GM21423 (cell line): ENCODE measurements at regions not wholly inside any gene's neighbourhood (a gene's known extent, or its start where the extent isn't known, plus 50 kb on each side); places are given as distances from the start of the nearest gene placed in this dataset.

Experiments used
- ATAC-seq: cut with Tn5 transposase; IDR thresholded peaks from one replicate; pipeline ENCODE4 v1.9.1; 2021; ENCODE audit warnings: mild to moderate bottlenecking, moderate library complexity; ENCODE audit not compliant: unreplicated experiment

DNA sequence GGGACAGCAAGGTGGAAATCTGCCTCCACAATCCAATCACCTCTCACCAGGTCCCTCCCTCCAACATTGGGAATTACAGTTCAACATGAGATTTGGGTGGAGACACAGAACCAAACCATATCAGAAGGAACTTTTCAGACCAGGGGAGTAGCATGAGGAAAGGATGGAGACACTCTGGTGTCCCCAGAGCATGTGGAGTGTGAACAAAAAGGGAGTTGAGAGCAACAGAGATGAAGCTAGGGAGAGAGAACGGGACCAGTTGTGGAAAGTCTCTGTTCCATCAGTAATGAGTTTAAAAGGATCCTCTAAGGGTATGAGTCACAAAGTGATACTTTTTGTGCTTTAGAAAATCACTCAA lies 382.0 kb downstream of the SFMBT2 start:
- no peak for ATAC-seq

GRCh38 chr10:7027913-7028808 lies 382.7 kb downstream of the SFMBT2 start:
- no peak for ATAC-seq

DNA sequence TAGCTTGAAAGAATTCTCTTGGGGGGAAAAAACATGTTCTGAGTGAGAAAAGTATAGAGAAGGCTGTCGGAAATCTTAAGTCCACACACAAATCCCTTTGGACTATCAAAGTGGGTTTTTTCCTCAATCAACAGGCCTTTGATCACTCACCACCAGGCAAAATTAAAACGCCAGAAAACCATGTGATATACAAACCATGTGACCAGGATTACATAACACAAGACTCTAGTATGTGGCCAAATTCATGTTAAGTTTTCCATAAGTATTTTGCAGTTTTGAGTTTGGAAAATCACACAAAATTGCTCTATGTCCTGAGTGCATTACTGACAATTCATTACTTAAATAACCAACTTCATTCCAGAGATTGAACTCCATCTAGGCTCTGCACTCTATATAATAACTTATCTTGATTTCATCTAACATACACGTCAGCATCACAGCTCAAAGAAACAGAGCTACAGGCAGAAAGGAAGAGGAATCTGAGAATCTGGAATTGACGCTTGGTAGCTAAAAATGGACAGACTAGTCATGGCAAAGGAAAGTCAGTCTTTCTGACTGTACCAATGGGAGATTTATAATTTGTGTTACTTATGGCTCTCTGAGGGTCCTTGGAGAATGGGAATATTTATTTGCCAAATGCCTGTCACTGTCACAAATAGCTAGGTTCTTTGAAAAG lies 383.5 kb downstream of the SFMBT2 start:
- ATAC-seq = no peak

DNA sequence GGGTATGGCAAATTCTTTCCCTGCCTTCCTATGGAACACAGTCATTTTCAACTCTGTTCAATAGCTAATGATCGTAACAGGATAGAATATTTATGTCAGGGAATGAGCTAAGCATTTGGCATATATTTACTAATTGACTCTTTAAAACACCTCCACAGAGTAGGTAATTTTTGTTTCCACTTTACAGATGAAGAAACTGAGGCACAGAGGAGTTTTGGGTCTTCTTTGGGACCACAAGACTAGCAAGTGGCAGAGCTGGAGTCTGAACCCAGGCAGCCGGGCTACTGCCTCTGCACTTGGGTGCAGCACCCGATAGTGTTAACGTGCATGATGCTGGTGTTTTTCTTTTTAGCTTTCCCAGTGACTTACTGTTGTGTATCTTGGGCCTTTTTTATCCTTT lies 384.0 kb downstream of the SFMBT2 start:
- no peak for ATAC-seq

GRCh38 chr10:7025296-7025695 lies 385.5 kb downstream of the SFMBT2 start:
- no peak for ATAC-seq

DNA sequence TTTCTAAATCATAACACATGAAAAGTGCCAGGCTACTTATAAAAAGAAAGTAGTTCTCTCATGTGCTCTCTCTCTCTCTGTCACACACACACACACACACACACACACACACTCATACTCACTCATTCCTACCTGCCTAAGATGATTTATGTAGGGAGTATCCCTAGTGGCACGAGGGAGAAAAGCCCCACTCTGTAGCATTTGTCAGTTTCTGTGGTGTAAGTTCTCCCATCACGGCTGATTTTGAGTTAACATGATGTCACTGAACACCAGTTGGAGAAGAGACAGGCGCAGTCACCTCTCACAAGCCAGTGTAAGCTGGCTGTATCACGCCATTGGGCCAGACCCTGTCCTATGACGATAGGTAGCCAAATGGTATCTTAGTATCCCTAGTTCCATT lies 395.4 kb downstream of the SFMBT2 start:
- no peak for ATAC-seq

DNA sequence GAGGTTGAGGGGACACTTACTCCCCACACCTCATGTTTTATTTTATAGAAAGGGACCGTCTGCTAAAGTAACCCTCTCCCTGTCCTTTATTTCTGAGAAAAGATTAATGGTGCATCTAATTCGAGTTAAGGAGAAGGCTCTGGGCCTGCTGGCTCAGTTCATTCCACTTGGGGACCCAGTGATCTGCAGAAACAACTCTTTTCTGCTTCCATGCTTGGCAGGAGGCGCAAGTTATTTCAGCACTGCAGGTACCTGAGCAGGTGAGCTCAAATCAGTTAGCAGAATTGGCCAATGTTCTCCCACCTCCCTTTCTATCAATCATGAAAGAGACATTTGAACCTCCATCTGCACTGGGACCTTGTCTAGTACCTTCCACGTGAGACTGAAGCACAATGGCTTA lies 396.1 kb downstream of the SFMBT2 start:
- ATAC-seq = no peak

DNA sequence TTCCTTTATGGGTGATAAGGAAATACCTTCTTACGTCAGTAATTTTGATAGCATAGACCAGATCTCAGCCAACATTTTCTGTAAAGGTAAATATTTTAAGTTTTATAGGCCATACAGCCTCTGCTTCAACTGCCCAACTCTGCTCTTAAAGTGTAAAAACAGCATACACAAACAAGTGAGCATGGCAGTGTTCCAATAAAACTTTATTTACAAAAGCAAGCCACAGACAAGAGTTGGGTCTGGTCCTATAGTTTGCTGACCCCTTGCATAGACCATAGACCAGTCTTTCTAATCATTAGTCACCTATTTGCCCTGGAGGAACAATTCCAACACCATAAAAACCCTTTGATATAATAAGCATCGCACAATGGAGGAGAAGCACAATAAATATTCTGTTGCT lies 398.8 kb downstream of the SFMBT2 start:
- ATAC-seq = no peak

DNA sequence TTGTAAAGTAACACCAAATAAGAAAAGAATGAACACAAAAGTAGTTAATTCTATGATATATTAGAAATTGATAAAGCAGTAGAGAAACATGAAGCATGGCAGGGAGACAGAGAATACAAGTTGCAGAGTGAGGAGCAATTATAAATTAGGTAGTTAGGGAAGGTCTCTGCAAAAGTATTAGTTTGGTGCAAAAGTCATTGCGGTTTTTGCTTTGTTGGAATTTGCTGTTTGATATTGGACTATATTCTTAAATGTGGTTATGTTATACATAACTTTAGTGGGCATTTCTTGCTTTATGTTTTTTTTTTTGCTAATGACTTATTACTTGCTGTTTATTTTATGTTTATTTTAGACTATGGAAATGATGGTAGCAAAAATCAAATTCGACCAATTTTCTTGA lies 402.2 kb downstream of the SFMBT2 start:
- no peak for ATAC-seq

DNA sequence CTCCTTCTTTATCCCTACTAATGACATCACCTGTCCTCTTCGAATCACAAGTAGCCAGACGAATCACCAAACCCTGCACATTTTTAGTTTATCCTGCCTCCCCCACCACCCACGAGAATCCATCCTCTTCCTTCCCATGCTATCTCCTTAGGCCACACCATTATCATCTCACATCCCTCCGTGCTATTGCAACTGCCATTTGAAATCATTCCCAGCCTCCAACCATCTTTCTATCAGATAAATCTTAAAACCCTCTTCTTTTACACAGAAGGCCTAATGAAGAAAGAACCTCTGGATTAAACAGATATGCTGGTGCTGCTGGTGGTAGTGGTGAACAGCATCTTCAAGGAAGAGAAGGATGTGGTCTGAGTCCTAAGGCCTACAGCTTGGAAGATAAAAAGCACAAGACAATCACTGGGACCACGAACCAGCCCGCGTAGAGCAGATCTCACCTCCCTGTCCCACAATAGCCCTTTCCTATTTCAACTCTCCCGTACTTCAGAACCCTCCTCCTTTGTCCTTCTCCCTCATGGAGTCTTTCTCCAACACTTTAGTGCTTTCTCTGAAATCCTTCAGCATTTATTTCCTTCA lies 403.1 kb downstream of the SFMBT2 start:
- no peak for ATAC-seq

- no peak for ATAC-seq
Measured at GRCh38 chr10:7006566-7006965, 404.3 kb downstream of the SFMBT2 start.

DNA sequence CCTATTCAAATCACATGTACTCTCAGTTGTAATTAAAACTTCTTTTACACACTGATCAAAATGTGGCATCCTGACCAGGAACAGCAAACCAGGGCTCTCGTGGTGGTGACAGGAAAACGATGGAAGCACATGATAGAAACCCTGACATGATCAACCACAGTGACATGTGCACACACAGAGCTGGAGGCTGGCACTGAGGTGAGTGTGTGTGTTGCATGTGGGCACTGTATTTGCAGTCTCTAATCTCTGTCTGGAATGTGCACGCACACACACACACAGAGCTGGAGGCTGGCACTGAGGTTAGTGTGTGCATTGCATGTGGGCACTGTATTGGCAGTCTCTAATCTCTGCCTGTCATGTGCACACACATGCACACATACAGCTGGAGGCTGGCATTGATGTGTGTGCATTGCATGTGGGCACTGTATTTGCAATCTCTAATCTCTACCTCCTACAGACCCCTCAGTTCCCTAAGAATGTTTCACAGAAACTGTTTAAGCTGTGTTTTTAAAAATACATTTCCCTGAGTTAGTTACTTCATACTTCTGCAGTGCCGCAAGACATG lies 406.9 kb downstream of the SFMBT2 start:
- no peak for ATAC-seq

DNA sequence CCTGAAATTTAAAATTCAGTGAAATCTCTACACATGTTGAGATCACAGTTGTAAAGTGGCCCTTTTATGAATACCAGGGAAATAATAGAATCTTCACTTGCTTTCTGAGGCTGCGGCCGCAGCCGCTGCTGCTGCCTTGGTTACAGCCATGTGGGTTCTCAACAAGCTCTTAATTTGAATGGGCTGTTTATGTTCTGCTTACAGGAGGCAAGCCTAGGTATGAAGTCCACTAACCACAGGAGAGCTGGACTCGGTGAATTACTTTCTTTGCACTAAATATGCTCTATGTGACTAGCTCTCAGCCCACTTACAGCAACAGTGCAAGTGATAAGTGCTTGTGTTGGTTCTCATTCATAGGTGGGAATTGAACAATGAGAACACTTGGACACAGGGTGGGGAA lies 410.8 kb downstream of the SFMBT2 start:
- ATAC-seq = no peak

DNA sequence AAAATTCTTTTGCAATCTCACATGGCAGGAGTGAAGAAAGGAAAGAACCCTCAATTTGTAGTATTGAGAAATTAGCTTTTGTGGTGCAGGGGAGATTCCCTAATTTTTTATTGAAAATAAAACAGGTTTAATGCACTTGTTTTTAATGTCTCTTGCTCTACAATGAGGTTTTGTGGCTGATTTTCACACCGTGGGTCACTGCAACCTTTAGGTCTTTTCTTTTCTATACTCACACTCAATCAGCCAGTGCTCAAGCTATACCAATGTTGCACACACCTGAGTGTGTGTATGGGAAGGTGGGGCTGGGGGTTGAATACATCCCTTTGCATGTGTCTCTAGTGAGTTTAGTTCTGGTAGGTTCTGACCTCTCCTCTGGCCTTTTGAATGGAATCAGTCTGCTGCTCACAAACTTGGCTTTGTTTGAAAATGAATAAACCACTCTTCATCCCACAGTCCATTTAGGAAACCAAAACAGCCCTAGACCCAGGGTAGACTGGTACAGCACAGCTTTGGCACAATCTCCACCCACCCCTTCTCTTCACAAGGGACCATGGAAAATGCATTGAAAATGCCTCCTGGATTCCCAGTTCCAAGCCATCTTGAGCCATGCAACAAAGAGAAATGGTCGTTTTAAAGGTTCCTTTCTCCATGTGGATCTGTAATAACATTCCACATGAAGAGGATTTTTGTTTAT lies 411.5 kb downstream of the SFMBT2 start:
- ATAC-seq = no peak

- ATAC-seq = no peak
Measured at GRCh38 chr10:6997509-6997908, 413.3 kb downstream of the SFMBT2 start.

DNA sequence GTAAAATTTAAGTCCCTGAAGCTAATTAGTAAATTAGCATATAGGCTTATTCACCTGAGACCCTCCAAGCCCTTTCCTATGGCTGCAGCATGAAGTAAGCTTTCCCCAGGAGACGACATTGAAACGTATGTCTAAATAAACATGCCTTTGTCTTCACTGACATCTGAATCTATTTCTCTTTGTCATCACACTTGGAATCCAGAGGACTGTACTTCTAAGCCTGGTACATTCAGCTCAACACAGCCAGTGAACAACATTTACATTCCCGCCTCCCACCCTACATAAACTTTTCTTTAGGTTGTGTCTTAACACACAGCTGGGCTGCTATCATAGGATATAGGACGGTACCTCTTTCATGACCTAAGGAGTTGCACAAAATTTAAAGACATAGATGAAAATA lies 414.4 kb downstream of the SFMBT2 start:
- ATAC-seq = no peak

GRCh38 chr10:6995831-6996230 lies 415.0 kb downstream of the SFMBT2 start:
- no peak for ATAC-seq

DNA sequence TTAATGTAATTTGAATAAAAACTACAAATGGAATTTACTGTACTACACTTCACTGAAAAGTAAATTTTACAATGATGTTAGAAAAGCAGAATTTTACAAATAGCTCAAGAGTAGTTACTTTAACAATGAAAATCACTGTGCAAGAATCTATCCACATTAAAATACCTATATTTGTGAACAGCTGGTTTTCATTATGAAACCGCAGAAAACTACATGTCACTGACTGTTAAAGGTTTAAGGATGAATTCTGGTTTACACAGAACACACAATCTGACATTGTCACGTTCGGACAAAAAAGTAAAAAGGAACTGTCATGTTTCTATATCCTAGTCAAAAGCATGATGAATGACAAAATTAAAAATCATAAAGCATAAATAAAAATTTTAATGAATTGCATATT lies 415.3 kb upstream of the PRKCQ start:
- ATAC-seq = no peak

DNA sequence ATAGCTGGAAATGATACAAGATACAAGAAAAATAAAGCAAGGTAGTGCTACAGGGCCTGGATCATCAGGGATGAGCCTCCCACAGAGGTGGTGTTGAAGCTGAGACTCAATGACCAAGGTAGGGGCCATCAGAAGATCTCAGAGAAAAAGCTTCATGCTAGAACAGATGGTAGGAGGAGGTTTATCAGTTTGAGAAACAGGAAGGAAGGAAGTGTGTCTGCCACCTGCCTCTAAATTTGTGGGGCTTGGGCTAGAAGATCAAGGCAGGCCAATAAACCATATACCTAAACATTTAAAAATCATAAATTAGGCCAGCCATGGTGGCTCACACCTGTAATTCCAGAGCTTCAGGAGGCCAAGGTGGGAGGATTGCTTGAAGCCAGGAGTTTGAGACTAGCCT lies 410.8 kb upstream of the PRKCQ start:
- ATAC-seq = no peak

DNA sequence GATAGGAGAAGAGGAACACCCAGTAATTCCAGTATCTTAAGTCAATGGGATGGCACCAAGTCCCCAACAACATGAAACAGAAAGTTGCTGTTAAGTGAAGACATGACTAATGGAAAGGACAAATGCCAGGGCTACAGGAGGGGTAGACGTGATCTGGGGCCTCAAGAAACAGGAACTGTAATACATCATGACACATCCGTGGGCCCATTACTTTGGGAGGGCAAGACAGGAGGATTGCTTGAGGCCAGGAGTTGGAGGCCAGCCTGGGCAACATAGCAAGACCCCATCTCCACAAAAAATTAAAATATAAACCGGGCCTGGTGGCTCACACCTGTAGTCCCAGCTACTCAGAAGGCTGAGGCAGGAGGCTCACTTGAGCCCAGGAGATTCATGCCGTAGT lies 408.6 kb upstream of the PRKCQ start:
- no peak for ATAC-seq

DNA sequence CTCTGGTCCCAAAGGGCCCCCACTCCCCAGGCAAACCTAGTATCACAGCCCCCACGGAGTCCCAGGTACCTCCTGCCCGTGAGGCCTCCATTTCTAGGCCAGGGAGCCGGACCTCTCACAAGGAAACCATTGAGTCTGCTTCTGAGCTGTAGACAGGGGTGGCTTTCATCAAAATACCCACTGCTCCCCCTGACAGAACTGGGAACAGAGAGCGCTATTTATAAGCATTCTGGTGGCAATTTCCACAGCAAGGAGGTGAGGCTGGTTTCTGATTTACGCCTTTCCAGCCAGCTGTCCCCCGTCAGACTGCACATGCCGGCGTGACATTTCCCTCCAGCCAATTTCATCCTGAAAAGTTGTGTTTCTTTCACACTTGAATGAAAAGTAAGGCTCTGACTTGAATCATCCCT lies 407.5 kb upstream of the PRKCQ start:
- ATAC-seq = no peak
